ENCODE measurements at regions not wholly inside any gene's neighbourhood (a gene's known extent, or its start where the extent isn't known, plus 50 kb on each side); places are given as distances from the start of the nearest gene placed in this dataset.
"Not testable (repeated sequence)": the region's sequence is repeated elsewhere in the genome, so short reads cannot be mapped to it uniquely, and the experiment has no call there.

DNA sequence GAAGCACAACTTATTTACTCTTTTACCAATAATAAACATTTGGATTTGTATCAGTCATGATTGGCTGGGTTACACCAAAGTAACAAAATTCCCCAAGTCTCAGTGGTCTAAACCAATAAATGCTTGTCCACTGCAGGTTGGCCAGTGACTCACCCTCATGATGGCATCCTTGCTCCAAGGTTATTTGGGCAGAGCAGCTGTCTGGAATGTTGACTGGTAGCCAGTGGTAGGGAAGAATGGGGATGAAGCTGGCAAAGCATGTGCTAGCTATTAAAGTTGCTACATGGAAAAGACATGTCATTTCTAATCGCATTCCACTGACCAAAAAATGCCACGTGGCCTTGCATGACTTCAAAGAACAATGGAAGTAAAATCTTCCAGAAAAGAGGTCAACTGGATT is 1168.7 kb upstream of the CELF2 start:
- no peak for DNase-seq (ENCODE audit: extremely low spot score)
- ChIA-PET POLR2A (no interaction called here), CTCF (no interaction called here)

DNA sequence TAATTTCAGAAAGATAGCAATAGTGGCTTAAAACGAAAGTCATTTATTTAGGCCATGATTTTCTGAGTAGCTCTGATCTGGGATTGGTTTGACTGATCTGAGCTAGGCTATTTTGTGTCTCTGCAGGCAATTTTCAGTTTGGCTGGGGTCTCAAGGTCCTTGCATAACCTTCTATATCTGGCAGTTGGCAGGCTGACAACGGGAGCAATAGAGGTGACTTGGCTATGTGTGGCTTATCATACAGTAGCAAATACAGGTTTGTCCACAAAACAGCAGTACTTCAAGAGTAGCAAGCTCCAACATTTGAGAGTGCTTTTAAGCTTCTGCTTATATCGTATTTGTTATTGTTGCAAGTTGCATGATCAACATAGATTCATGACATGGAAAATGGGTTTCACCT is 1167.3 kb upstream of the CELF2 start:
- no peak for DNase-seq (ENCODE audit: extremely low spot score)
- no peak for TF ChIP-seq CTCF (IDR thresholded peaks at IDR 0.05; ENCODE audit: control extremely low read depth, extremely low read depth, low read depth, missing control alignments)
- ChIA-PET CTCF (interaction anchor here (1.0 kb wide), 1 partner anchor 10 kb away, joined by 3 read pairs; no protein-coding TSS in a partner anchor), POLR2A (no interaction called here)

More for the DNA sequence above, 1168.7 kb upstream of the CELF2 start:
- TF ChIP-seq CTCF (IDR thresholded peaks at IDR 0.05; ENCODE audit: control extremely low read depth, extremely low read depth, low read depth, missing control alignments) = no peak

- ChIA-PET POLR2A (no interaction called here), CTCF (no interaction called here)
- no peak for DNase-seq (ENCODE audit: extremely low spot score)
- no peak for TF ChIP-seq CTCF (IDR thresholded peaks at IDR 0.05; ENCODE audit: control extremely low read depth, extremely low read depth, low read depth, missing control alignments)
These were observed 1165.9 kb upstream of the CELF2 start for GRCh38 chr10:9851808-9852207.

GRCh38 chr10:9853405-9854355 is 1164.0 kb upstream of the CELF2 start:
- DNase-seq (ENCODE audit: extremely low spot score) = no peak
- ChIA-PET CTCF (no interaction called here), POLR2A (no interaction called here)
- TF ChIP-seq CTCF (IDR thresholded peaks at IDR 0.05; ENCODE audit: control extremely low read depth, extremely low read depth, low read depth, missing control alignments) = no peak

DNA sequence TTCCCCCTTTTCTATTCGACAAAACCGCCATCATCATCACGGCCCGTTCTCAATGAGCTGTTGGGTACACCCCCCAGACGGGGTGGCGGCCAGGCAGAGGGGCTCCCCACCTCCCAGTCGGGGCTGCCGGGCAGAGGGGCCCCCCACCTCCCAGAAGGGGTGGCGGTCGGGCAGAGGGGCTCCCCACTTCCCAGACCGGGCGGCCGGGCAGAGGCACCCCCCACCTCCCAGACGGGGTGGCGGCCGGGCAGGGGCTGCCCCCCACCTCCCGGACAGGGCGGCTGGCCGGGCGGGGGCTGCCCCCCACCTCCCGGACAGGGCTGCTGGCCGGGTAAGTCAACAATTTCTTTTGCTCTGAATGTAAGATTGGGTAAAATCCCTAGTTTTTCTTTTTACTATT is 1162.2 kb upstream of the CELF2 start:
- DNase-seq (ENCODE audit: extremely low spot score); POLR2A ChIA-PET; CTCF ChIA-PET: not testable (repeated sequence)

DNA sequence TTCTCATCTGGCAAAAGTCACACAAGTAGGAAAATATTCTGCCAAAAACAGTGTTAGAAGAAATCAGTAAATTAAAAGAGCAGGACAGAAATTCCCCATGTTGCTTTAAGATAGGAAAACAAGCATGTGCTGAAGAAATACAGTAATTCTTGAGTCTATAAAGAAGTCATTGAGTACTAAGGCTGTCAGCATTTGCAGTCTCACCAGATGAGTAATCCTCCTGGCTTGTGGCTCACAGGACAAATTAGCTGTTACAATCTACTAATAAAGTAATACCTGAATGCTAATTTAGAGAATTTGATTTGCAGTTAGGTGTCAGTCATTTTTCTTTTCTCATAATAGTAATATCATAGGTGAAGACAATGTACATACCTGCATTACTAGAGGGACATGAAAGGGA is 1158.9 kb upstream of the CELF2 start:
- ChIA-PET CTCF (no interaction called here), POLR2A (no interaction called here)
- DNase-seq (ENCODE audit: extremely low spot score) = no peak
- no peak for TF ChIP-seq CTCF (IDR thresholded peaks at IDR 0.05; ENCODE audit: control extremely low read depth, extremely low read depth, low read depth, missing control alignments)

DNA sequence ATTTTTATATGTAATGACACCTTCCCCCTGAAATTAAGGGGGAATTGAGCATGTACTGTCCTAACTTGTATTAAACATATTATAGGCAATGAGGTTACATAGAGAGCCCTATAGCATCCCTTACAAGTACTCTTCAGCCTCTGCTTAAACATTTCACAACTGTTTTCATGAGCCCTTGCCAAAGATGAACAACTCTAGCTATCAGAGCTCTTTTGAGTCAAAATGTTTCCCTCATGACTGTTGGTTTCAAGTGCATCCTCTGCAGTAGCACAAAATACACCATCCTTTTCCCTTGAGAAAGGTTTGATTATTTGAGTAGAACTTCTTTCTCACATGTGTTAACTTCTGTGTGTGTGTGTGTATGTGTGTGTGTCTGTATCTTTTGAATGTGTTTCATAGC is 1157.6 kb upstream of the CELF2 start:
- CTCF ChIA-PET = interaction anchor here (1.5 kb wide), 1 partner anchor 9 kb away, joined by 3 read pairs; no protein-coding TSS in a partner anchor

More for the DNA sequence above, 1157.6 kb upstream of the CELF2 start:
- DNase-seq (ENCODE audit: extremely low spot score) = no peak
- POLR2A ChIA-PET = no interaction called here
- TF ChIP-seq CTCF (IDR thresholded peaks at IDR 0.05; ENCODE audit: control extremely low read depth, extremely low read depth, low read depth, missing control alignments) = no peak
